Testis (tissue), 2 donors: ENCODE measurements at regions not wholly inside any gene's neighbourhood (a gene's known extent, or its start where the extent isn't known, plus 50 kb on each side); places are given as distances from the start of the nearest gene placed in this dataset.

ENCODE experiments used
- POLR2A ChIP-seq: fragments of 450-650 bp; IDR thresholded peaks from one replicate; pipeline ENCODE4 v1.6.1; 2017; ENCODE audit warnings: antibody characterized with exemption, mild to moderate bottlenecking, moderate library complexity
- TF ChIP-seq, protein P1 (sequence below), 3 experiments: fragments of 450-650 bp in 2 of 3; fragments of 200-600 bp in 1 of 3; sonication (generic) in 1 of 3; IDR thresholded peaks; one replicate each; pipeline ENCODE4 v1.5.1; 2016 to 2019; ENCODE audit warnings: antibody characterized with exemption in 3 of 3, mild to moderate bottlenecking in 2 of 3, moderate library complexity in 1 of 3

DNA sequence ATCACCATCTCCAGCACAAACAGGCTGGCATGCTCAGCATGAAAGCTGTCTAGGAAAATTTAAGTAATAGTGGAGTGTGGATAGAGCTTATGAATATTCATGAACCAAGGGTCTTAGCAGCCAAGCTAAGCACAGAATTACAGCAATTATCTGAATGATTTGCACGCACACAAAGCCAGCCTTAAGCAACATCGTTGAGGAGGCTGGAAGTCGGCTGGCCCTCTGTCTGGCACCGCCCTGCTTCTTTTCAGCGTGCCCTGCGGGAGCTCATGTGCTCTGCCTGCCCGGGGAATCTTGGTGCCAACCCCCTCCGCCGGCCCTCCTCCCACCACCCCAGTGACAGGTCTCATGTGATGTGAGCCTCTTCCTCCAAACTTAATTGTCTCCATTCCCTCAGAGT, 540.1 kb downstream of the CMPK2 start:
- TF ChIP-seq, protein P1, sequence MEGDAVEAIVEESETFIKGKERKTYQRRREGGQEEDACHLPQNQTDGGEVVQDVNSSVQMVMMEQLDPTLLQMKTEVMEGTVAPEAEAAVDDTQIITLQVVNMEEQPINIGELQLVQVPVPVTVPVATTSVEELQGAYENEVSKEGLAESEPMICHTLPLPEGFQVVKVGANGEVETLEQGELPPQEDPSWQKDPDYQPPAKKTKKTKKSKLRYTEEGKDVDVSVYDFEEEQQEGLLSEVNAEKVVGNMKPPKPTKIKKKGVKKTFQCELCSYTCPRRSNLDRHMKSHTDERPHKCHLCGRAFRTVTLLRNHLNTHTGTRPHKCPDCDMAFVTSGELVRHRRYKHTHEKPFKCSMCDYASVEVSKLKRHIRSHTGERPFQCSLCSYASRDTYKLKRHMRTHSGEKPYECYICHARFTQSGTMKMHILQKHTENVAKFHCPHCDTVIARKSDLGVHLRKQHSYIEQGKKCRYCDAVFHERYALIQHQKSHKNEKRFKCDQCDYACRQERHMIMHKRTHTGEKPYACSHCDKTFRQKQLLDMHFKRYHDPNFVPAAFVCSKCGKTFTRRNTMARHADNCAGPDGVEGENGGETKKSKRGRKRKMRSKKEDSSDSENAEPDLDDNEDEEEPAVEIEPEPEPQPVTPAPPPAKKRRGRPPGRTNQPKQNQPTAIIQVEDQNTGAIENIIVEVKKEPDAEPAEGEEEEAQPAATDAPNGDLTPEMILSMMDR (IDR thresholded peaks at IDR 0.05): no peak
- no peak for TF ChIP-seq POLR2A
